ENCODE measurements at regions not wholly inside any gene's neighbourhood (a gene's known extent, or its start where the extent isn't known, plus 50 kb on each side); places are given as distances from the start of the nearest gene placed in this dataset.

DNA sequence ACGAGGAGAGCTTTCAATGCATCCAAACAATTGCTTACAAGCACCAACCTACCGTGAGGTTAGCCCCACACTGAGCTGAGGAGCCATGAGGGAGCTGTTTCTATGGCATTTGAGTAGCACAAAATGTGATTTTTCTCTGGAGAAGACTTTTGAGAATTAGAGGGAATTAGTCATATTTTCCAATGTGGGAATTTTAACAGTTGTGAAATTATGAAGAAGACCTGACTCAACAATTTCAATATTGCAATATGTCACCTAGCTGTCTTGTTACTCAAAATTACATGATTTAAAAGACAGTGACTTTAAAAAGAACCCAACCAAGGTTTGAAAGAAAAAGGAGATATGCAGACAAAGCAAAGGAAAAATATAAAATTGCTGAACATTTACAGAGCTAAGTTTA, 62.6 kb upstream of the LY86 start:
- DNase-seq (ENCODE audit: low read depth, low spot score) (no peak), ATAC-seq (no peak)
- BruUV-seq (replicated peaks) = no TSS peak
- POLR2A ChIA-PET = no interaction called here
- RAD21 ChIA-PET (ENCODE audit: low non-redundant PET in 1 of 2, low total read pairs in 2 of 2, uncharacterized antibody in 2 of 2, unreplicated experiment in 2 of 2) = no interaction called here
- CTCF ChIA-PET = no interaction called here
- no peaks in the 10 kb centered on the region for H3K36me3 ChIP-seq (ENCODE audit: control insufficient read depth in 1 of 2, insufficient read depth in 2 of 2, low read length in 2 of 2)
- no peak for TF ChIP-seq REST (IDR thresholded peaks at IDR 0.05; ENCODE audit: low read depth)
- no peak for TF ChIP-seq RAD21 (IDR thresholded peaks at IDR 0.05; ENCODE audit: low read depth)
- no peak for TF ChIP-seq SIN3A (IDR thresholded peaks at IDR 0.05; ENCODE audit: low read depth)
- TF ChIP-seq POLR2A (IDR thresholded peaks at IDR 0.05; ENCODE audit: borderline replicate concordance, extremely low read depth, insufficient read depth, insufficient read length) = no peak
- no peak for TF ChIP-seq SP1 (IDR thresholded peaks at IDR 0.05; ENCODE audit: low read depth)
- TF ChIP-seq CEBPB (IDR thresholded peaks at IDR 0.05; ENCODE audit: low read depth) = no peak
- TF ChIP-seq FOSL1 (IDR thresholded peaks at IDR 0.05; ENCODE audit: low read depth) = no peak
- TF ChIP-seq, protein P1, sequence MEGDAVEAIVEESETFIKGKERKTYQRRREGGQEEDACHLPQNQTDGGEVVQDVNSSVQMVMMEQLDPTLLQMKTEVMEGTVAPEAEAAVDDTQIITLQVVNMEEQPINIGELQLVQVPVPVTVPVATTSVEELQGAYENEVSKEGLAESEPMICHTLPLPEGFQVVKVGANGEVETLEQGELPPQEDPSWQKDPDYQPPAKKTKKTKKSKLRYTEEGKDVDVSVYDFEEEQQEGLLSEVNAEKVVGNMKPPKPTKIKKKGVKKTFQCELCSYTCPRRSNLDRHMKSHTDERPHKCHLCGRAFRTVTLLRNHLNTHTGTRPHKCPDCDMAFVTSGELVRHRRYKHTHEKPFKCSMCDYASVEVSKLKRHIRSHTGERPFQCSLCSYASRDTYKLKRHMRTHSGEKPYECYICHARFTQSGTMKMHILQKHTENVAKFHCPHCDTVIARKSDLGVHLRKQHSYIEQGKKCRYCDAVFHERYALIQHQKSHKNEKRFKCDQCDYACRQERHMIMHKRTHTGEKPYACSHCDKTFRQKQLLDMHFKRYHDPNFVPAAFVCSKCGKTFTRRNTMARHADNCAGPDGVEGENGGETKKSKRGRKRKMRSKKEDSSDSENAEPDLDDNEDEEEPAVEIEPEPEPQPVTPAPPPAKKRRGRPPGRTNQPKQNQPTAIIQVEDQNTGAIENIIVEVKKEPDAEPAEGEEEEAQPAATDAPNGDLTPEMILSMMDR (IDR thresholded peaks at IDR 0.05 in 2 of 3, conservative IDR thresholded peaks at IDR 0.05 in 1 of 3; ENCODE audit: borderline replicate concordance in 1 of 3, insufficient read depth in 1 of 3, low read depth in 2 of 3, low read length in 2 of 3) = no peak
- TF ChIP-seq JUND (IDR thresholded peaks at IDR 0.05) = no peak
- no peak for TF ChIP-seq POLR2AphosphoS5 (IDR thresholded peaks at IDR 0.05; ENCODE audit: low read depth, low read length)
- TF ChIP-seq SRF (IDR thresholded peaks at IDR 0.05; ENCODE audit: low read depth) = no peak
- TF ChIP-seq ELF1 (IDR thresholded peaks at IDR 0.05; ENCODE audit: borderline replicate concordance, low read depth) = no peak
- TF ChIP-seq, protein P2, sequence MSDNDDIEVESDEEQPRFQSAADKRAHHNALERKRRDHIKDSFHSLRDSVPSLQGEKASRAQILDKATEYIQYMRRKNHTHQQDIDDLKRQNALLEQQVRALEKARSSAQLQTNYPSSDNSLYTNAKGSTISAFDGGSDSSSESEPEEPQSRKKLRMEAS (IDR thresholded peaks at IDR 0.05) = no peak
- TF ChIP-seq TCF7L2 (IDR thresholded peaks at IDR 0.05; ENCODE audit: borderline replicate concordance, extremely low read depth, insufficient read depth, insufficient read length) = no peak
- no peaks in the 10 kb centered on the region for H3K9me2 ChIP-seq (ENCODE audit: insufficient read depth)
- intact Hi-C loops (cut with micrococcal nuclease) = no loop called here
- H3K27ac ChIP-seq (ENCODE audit: low read depth, low read length) = no peak overlapping the region
- H3K4me2 ChIP-seq (ENCODE audit: low read length) = no peak overlapping the region
- H3K27me3 ChIP-seq (ENCODE audit: insufficient read depth, low read length) = peaks cover 63% of the 10 kb centered on the region
- H3K9me3 ChIP-seq (ENCODE audit: control insufficient read depth in 1 of 2, insufficient read depth in 1 of 2, low read depth in 1 of 2, low read length in 2 of 2) = no peaks in the 10 kb centered on the region; a peak in 1 of 4 replicates
- H3K4me3 ChIP-seq (replicated peaks in 1 of 2; ENCODE audit: low read depth in 1 of 2, low read length in 2 of 2) = no peak overlapping the region
- H2AFZ ChIP-seq (ENCODE audit: low read depth, low read length, poor library complexity, severe bottlenecking) = no peak overlapping the region
- H3K4me1 ChIP-seq (ENCODE audit: control insufficient read depth in 1 of 2, insufficient read depth in 2 of 2, low read length in 2 of 2) = no peaks in the 10 kb centered on the region
- H3K9ac ChIP-seq (ENCODE audit: low read length) = no peak overlapping the region
- H3K79me2 ChIP-seq (ENCODE audit: insufficient read depth, low read length) = no peaks in the 10 kb centered on the region
- H4K20me1 ChIP-seq (ENCODE audit: insufficient read depth) = no peaks in the 10 kb centered on the region

Measured in HCT116 (cell line).